ENCODE measurements at regions not wholly inside any gene's neighbourhood (a gene's known extent, or its start where the extent isn't known, plus 50 kb on each side); places are given as distances from the start of the nearest gene placed in this dataset.

GRCh38 chr7:19988860-19989259 is 215.4 kb upstream of the TMEM196 start:
- no peak for TF ChIP-seq POLR2A (IDR thresholded peaks at IDR 0.05)
- TF ChIP-seq EP300 (IDR thresholded peaks at IDR 0.05): no peak
- no peak for TF ChIP-seq POLR2AphosphoS5 (IDR thresholded peaks at IDR 0.05)
- no peak for TF ChIP-seq CTCF (IDR thresholded peaks at IDR 0.05)

All from gastroesophageal sphincter (tissue), 3 donors.